Thoracic aorta (tissue), 2 donors: ENCODE measurements at regions not wholly inside any gene's neighbourhood (a gene's known extent, or its start where the extent isn't known, plus 50 kb on each side); places are given as distances from the start of the nearest gene placed in this dataset.

Experiments
- ATAC-seq: fragments of 150-250 bp; one replicate; pipeline ENCODE4 v1.8.0; 2017; ENCODE audit warnings: low read depth; ENCODE audit not compliant: insufficient number of reproducible peaks, low FRiP score
- DNase-seq: peaks from one replicate; pipeline ENCODE4 v3.0.0-alpha.2; 2020; ENCODE audit warnings: low spot score
- H3K27ac ChIP-seq, 2 donors: fragments of 200-600 bp; sonication (generic); 1 replicate in 1 of 2; 2 replicates in 1 of 2; pipeline ENCODE4 v1.5.1; 2016; ENCODE audit warnings: mild to moderate bottlenecking in 2 of 2, moderate library complexity in 2 of 2
- H3K27me3 ChIP-seq: fragments of 200-600 bp; sonication (generic); replicated peaks from 2 replicates; pipeline ENCODE4 v1.6.0; 2016; ENCODE audit warnings: mild to moderate bottlenecking; ENCODE audit not compliant: insufficient read depth
- H3K36me3 ChIP-seq: fragments of 200-600 bp; sonication (generic); one replicate; pipeline ENCODE4 v1.5.1; 2016
- H3K4me1 ChIP-seq, 2 donors: fragments of 200-600 bp; sonication (generic); 1 replicate in 1 of 2; 2 replicates in 1 of 2; pipeline versions ENCODE4 v1.5.1 to v1.6.0; 2016; ENCODE audit warnings: low read depth in 2 of 2, mild to moderate bottlenecking in 1 of 2; ENCODE audit not compliant: control insufficient read depth in 1 of 2
- H3K4me3 ChIP-seq: fragments of 200-600 bp; sonication (generic); 2 replicates; pipeline ENCODE4 v1.5.1; 2016; ENCODE audit warnings: mild to moderate bottlenecking
- H3K9me3 ChIP-seq: fragments of 200-600 bp; sonication (generic); 2 replicates; pipeline ENCODE4 v1.5.1; 2016
- CTCF ChIP-seq: fragments of 200-600 bp; sonication (generic); IDR thresholded peaks from one replicate; pipeline ENCODE4 v1.5.1; 2019; ENCODE audit warnings: antibody characterized with exemption

- no peak for TF ChIP-seq CTCF
- no peak overlapping the region for H3K27ac ChIP-seq
- ATAC-seq (no peak), DNase-seq (no peak)
- no peaks in the 10 kb centered on the region for H3K4me1 ChIP-seq
- H3K9me3 ChIP-seq: no peaks in the 10 kb centered on the region
- H3K27me3 ChIP-seq: no peaks in the 10 kb centered on the region
- H3K4me3 ChIP-seq: no peak overlapping the region
- no peaks in the 10 kb centered on the region for H3K36me3 ChIP-seq
Observed at GRCh38 chr14:86299994-86300393, 770.0 kb downstream of the FLRT2 start.

GRCh38 chr14:86296173-86296572 is 766.2 kb downstream of the FLRT2 start:
- ATAC-seq (no peak), DNase-seq (no peak)
- H3K4me1 ChIP-seq: no peaks in the 10 kb centered on the region
- no peaks in the 10 kb centered on the region for H3K9me3 ChIP-seq
- no peak for TF ChIP-seq CTCF
- no peak overlapping the region for H3K27ac ChIP-seq
- H3K27me3 ChIP-seq: no peaks in the 10 kb centered on the region
- H3K4me3 ChIP-seq: no peak overlapping the region
- no peaks in the 10 kb centered on the region for H3K36me3 ChIP-seq

- Histone ChIP-seq H3K27ac (no peak overlapping the region), H3K9me3 (no peaks in the 10 kb centered on the region), H3K27me3 (no peaks in the 10 kb centered on the region), H3K36me3 (no peaks in the 10 kb centered on the region), H3K4me1 (no peaks in the 10 kb centered on the region), H3K4me3 (no peak overlapping the region)
- no peak for DNase-seq
- ATAC-seq: no peak
- no peak for TF ChIP-seq CTCF
Observed at GRCh38 chr14:86288336-86288735, 758.4 kb downstream of the FLRT2 start.

- Histone ChIP-seq H3K4me3 (no peak overlapping the region), H3K27ac (no peak overlapping the region), H3K27me3 (no peaks in the 10 kb centered on the region), H3K4me1 (no peaks in the 10 kb centered on the region), H3K9me3 (no peaks in the 10 kb centered on the region), H3K36me3 (no peaks in the 10 kb centered on the region)
- ATAC-seq (no peak), DNase-seq (no peak)
- TF ChIP-seq CTCF: no peak
Observed at GRCh38 chr14:86279405-86279804, 749.5 kb downstream of the FLRT2 start.

- DNase-seq (no peak), ATAC-seq (no peak)
Observed at GRCh38 chr14:86257973-86258372, 728.0 kb downstream of the FLRT2 start.

More at GRCh38 chr14:86257973-86258372, 728.0 kb downstream of the FLRT2 start:
- H3K4me1 ChIP-seq: no peaks in the 10 kb centered on the region
- H3K36me3 ChIP-seq: no peaks in the 10 kb centered on the region
- H3K9me3 ChIP-seq: no peaks in the 10 kb centered on the region
- H3K27me3 ChIP-seq: no peaks in the 10 kb centered on the region
- no peak overlapping the region for H3K27ac ChIP-seq
- H3K4me3 ChIP-seq: no peak overlapping the region
- TF ChIP-seq CTCF: no peak
